HG02840 (cell line): ENCODE measurements at regions not wholly inside any gene's neighbourhood (a gene's known extent, or its start where the extent isn't known, plus 50 kb on each side); places are given as distances from the start of the nearest gene placed in this dataset.

Source experiments
- ATAC-seq: cut with Tn5 transposase; IDR thresholded peaks from one replicate; pipeline ENCODE4 v1.9.1; 2021; ENCODE audit warnings: mild to moderate bottlenecking, moderate library complexity, moderate number of reproducible peaks; ENCODE audit not compliant: unreplicated experiment, low FRiP score

- ATAC-seq = no peak
Observed at GRCh38 chr15:94177112-94177511, 54.2 kb upstream of the MCTP2 start.

- no peak for ATAC-seq
Observed at GRCh38 chr15:94175420-94175819, 55.9 kb upstream of the MCTP2 start.

DNA sequence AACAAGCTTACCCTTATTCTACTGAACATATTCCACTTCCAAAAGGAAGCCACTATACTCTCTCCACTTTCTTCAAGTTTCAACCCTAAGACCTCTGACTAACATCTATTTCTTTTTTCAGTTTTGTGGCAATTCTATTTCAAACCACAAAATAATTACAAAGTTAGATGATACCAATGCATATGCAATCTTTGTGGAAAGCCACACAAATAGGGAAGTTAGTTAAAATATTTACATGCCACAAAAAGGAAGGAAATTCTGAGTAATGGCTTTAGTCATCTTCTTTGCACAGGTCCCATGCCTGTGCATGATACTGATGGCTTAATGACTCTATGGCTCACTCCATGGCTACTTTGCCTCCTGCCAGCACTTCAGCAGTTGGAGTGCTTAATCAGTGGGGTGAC lies 57.0 kb upstream of the MCTP2 start:
- peak; percentile 92 for ATAC-seq

- no peak for ATAC-seq
Observed at GRCh38 chr15:94168250-94168649, 63.1 kb upstream of the MCTP2 start.

DNA sequence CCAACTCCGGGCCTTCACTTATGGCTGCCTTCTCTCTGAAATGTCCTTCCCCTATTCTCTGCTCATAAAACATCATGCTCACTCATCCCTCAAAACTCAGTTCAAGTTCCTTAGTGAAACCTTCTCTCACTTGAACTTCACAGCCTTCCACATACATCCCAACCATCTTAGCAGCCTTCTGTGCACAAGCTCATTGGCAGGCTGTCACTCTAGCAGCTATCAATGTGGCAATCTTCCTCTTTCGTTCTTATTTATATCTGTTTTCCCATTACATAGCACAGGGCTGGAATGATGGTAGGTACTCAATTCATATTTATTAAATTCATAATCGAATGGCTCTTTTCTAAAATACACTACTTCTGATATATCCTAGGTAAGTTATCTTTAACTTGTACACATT lies 66.4 kb upstream of the MCTP2 start:
- no peak for ATAC-seq

DNA sequence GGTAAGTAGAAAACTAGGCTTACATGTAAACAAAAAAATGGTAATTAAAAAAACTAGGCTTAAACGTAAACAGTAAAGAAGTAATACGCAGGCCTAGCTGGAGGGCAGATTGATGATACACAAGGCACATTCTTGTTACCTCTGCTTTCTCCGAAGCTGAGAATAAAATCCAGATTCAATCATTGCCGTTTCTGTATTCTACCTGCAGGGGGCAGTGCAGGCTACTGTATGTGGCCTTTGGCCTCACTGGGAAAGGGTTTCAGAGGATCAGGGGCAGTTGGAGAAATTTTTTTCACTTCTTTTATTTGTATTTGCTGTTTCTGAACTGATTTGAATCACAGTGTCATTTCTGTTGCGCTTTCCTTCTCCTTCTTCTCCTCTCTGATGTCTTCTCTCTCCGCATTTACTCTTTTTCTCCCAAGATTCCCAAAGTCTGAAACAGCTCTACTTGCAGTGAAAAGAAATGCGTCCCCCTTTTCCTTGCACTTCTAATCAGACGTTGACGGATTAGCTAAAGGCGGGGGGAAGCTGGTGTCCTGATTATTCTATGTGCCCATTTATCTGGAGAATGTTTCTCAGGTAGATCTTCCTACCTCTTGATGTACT lies 67.1 kb upstream of the MCTP2 start:
- no peak for ATAC-seq

DNA sequence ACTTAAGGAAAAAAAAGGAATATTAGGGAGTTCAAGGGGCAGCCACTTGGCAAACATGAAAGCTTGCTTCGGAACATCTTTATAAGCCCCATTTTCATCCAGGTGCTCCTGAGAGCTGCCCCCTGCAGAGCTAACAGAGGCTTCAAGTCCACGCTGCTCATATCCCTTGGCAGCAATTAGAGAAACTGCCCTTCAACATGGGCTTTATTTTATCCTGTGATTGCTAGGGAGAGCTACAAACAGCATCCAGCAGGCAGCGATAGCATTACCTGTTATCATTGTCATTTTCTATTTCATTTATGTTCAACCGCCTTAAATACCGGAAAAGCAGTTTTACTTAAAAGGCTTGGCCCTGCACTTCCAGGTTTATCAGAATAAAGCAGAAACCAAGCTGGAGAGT lies 68.4 kb upstream of the MCTP2 start:
- ATAC-seq = no peak

DNA sequence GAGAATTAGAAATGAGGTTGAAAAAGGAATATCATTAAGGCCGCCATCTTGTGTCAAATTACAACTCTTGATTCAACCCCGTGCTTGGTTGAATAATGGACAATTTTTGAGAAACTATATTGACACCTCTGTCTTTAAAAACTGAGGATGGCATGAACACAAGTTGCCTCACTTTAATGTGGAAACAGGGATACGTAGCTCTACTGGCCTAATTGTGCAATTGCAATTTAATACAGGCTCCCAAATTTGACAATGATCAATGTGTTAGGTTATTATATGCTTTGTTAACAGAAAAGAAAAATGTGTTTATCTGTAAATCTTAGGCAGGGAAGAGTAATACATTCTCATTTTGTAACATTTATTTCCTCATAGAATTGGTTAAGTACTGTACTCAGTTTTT lies 77.1 kb upstream of the MCTP2 start:
- ATAC-seq = no peak

DNA sequence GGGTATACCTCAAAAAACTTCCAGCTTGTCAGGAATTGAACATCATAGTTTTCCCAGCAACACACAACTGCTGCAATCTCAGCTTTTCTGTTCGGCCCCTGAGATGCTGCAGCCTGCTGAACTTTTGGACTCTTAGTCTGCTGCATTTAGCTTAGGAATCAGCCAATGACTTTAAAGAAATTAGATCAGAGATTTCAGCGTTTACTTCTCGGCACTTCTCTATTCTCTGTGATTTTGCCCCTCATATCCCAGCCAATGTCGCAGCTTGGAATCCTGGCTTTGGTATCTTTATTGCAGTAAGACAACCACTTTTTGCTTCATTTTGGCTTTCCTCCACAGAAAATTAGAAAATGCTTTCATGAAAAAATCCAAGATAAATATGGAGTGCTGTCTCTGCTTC lies 86.3 kb upstream of the MCTP2 start:
- no peak for ATAC-seq

DNA sequence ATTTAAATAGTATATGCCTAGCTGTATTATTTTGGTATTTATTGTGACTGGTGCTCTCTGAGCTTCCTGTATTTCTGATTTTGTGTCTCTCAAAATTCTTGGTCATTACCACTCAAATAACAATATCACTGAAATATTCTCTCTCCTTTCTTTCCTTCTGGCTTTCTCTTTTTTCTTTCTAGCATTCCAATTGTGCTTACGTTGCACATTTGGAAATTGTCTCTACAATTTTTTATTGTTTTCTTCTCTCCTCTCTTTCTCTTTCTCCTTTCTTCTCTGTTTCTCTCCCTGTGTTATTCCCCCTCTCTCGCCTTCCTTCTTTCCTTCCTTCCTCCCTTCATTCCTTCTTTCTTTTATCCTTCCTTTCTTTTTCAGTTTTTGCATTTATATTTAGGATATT lies 89.6 kb upstream of the MCTP2 start:
- no peak for ATAC-seq

DNA sequence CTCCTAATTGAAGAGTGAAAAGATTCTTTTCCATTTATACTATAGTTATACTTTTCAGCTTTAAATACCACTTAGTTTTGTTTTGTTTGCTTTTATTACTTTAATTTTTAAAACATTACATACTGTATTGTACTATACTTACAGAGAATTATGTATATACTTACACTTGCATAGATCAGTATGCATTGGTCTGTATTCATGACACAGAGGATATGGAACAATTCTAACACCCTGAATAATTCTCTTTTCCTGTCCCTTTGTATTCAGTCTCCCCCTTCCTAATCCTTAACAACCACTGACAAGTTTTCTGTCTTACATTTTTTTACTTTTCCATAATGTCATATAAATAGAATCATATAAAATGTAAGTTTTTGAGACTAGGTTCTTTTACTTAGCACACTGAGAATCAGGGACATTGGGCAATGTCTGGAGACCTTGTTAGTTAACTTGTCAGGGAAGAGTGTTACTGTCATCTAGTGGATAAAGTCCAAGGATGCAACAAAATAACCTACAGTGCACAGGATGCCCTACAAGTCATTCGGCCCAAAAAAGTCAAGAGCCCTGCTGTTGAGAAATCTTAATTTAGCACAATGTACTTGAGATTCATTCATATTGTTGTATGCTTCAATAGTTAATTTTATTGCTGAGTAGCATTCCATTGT lies 95.7 kb upstream of the MCTP2 start:
- no peak for ATAC-seq

DNA sequence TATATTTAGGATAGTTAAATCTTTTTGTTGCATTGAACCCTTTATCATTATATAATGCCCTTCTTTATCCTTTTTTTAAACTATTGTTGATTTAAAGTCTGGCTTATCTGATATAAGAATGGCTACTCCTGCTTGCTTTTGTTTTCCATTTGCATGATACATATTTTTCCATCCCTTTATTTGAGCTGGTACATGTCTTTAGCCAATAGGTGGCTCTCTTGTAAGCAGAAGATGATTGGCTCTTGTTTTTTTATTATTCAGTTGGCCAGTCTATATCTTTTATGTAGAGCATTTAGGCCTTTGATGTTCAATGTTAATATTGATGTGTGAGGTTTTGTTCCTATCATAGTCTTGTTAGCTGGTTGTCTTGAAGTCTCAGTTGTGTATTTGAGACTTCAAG lies 99.5 kb upstream of the MCTP2 start:
- no peak for ATAC-seq

- ATAC-seq = no peak
Observed at GRCh38 chr15:94130504-94130903, 100.9 kb upstream of the MCTP2 start.

- ATAC-seq = no peak
Observed at GRCh38 chr15:94127006-94127405, 104.4 kb upstream of the MCTP2 start.

- no peak for ATAC-seq
Observed at GRCh38 chr15:94125698-94126097, 105.7 kb upstream of the MCTP2 start.

DNA sequence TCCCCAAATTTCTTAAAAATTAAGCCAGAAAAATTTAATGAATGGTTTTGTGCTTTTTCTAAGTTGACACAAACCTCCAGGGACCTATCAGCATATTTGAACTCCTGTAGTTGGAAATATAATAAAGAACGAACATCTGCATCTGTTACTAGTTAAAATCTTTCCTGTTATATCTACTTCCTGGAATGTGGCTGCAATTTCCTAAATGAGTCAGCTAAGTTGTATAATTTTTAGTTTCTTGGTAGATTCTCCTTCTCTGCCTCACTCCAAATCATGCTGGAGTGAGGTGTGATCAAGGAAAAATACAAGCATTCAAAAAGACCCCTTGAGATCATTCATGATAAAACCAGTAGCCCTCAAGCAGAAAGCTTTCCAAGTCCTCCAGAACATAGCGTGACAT lies 106.2 kb upstream of the MCTP2 start:
- ATAC-seq = no peak

DNA sequence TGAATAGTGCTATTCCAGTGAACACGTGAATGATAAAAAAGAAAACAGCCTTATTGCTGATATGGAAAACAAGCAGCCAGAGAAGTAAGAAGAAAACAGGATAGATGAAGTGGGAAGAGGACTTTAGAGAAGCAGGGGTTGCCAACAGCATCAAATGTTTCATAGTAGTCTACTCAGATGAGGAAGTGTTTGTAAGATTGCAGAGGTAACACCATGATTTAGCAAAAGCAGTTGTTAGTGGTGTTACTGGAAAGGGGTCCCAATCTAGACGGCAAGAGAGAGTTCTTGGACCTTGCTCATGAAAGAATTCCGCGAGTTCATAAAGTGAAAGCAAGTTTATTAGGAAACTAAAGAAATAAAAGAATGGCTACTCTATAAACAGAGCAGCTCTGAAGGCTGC lies 108.8 kb upstream of the MCTP2 start:
- no peak for ATAC-seq

- peak; percentile 95 for ATAC-seq
Observed at GRCh38 chr15:94119923-94120775, 111.2 kb upstream of the MCTP2 start.

DNA sequence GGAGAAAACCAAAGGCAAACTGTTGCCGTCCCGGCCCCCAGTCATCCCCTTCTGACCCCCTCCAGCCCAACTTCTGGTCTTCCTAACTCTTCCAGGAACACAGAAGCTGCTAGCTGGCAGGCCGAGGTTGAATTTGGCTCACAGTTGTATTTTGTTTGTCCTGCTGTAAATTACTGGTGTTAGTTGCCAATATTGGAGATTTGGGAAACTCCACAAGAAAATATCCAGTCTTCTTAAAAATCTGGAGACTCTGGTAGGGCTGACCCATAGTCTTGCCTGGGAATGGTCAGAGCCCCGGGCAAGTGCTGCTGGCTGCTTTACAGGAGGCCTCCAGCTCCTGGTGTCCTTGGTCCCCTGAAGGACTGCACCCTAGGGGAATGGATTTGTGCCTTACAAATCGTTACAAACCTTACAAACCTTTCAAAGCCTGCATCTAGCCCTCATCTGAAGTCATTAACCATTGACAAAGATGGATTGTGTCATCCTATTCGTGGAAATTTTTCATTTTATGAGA lies 112.0 kb upstream of the MCTP2 start:
- ATAC-seq = no peak

DNA sequence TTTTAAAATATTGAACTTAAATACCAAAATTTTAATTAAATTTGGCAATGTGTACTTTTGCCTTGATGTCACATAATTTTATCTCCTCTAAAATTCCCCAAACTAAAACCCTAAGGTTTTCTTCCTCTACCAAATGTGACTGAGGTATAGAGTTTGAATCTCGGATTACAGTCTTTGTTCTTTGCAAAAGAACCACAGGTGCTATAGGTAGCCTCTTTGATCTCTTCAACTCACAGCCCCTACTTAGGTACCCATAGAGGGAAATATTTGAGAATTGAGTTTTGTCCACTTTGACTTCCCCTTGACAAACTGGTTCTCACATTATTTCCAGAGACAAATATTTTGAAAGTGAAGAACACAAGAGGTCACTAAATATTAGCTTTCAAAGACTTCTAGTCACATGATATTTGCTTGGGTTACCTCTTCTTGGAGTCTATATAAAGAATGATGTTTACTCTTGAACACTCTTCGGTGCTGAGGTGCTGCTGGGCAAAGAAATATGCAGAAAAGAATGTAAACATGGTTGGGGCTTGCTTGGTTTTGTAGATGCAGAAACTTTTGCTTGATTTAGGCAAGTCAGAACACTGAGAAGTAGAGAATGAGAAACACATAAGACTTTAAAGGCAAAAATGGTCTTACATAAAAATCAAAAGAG lies 120.8 kb upstream of the MCTP2 start:
- no peak for ATAC-seq

DNA sequence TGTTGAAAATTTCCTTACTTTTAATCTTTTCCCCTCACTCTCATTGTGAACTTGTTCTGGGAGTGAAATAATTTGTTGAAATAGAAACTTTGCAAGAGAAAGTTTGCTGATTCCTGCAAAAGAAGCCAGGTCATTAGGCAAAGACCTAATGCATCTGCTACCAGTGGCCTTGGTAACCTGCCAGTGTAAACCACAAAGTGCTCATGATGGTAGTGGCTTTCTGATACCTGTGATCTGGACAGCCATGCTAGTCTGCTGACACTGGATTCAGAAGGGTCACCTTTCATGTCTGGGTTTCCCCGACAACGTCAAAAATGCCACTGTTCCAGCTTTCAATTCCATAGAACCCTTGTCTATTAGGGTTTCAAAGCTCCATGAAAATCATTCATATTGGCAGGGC lies 123.7 kb upstream of the MCTP2 start:
- no peak for ATAC-seq
